Motor neuron (in vitro differentiated cells): ENCODE measurements at regions not wholly inside any gene's neighbourhood (a gene's known extent, or its start where the extent isn't known, plus 50 kb on each side); places are given as distances from the start of the nearest gene placed in this dataset.
A peak's percentile ranks its signal among the peaks of the same experiment; 100 is the strongest.

Experiments
- ATAC-seq, 8 experiments: fragments of 200-7000 bp; cut with Tn5 transposase; replicated peaks in 6 of 8; 2 replicates each; pipeline ENCODE4 v1.8.0; 2021; ENCODE audit warnings: mild to moderate bottlenecking in 8 of 8, moderate library complexity in 8 of 8
- H3K27ac ChIP-seq, 2 donors: fragments of 250-450 bp; sonication (Bioruptor Pico); 2 replicates each; pipeline ENCODE4 v1.9.0; 2021; ENCODE audit warnings: antibody characterized with exemption in 2 of 2, mild to moderate bottlenecking in 2 of 2, moderate library complexity in 1 of 2
- H3K4me1 ChIP-seq, 2 donors: fragments of 250-450 bp; sonication (Bioruptor Pico); replicated peaks in 1 of 2; 2 replicates each; pipeline ENCODE4 v1.6.1; 2021; ENCODE audit warnings: antibody characterized with exemption in 2 of 2, mild to moderate bottlenecking in 2 of 2, moderate library complexity in 1 of 2
- H3K4me3 ChIP-seq, 5 donors: fragments of 250-450 bp; sonication (Bioruptor Pico); 2 replicates each; pipeline ENCODE4 v1.9.0; 2021; ENCODE audit warnings: antibody characterized with exemption in 5 of 5, mild to moderate bottlenecking in 5 of 5, moderate library complexity in 4 of 5
- WGBS, 10 experiments: fragments of 450-650 bp; shearing (Covaris generic); methylation state at CpG; one replicate each; pipeline ENCODE4 v1.0.0; 2022; 5-methylcytosine and 5-hydroxymethylcytosine counted together
- in situ Hi-C, 9 experiments: fragments of 400-800 bp; cut with MboI; loops; one replicate each; pipeline ENCODE4 v1.15.0; 2021; ENCODE audit warnings: low sequenced_read_pairs in 9 of 9, low pct_unique_long_range_greater_than_20kb in 2 of 9; ENCODE audit not compliant: unreplicated experiment in 9 of 9

GRCh38 chr2:198456418-198456817 is 652.0 kb downstream of the PLCL1 start:
- H3K27ac ChIP-seq = no peak overlapping the region
- H3K4me1 ChIP-seq = no peaks in the 10 kb centered on the region
- ATAC-seq = no peak
- H3K4me3 ChIP-seq = no peak overlapping the region
- 22 to 75% (median 62%) methylated on average over 1 to 2 of the region's 2 CpGs for WGBS, 10 experiments
- in situ Hi-C loops = no loop called here

GRCh38 chr2:198453866-198454265 is 649.5 kb downstream of the PLCL1 start:
- Histone ChIP-seq H3K4me3 (no peak overlapping the region), H3K27ac (no peak overlapping the region), H3K4me1 (no peaks in the 10 kb centered on the region)
- WGBS, 10 experiments = 58 to 100% (median 76%) methylated on average over 2 of the region's 2 CpGs; no CpG with 5 or more reads in 3 of the 10 experiments
- in situ Hi-C loops = no loop called here
- no peak for ATAC-seq

- 13 to 100% (median 57%) methylated on average over 1 of the region's 1 CpG; no CpG with 5 or more reads in 1 of the 10 experiments for WGBS, 10 experiments
- no peak for ATAC-seq
- no peak overlapping the region for H3K4me3 ChIP-seq
- H3K27ac ChIP-seq = no peak overlapping the region
- in situ Hi-C loops = no loop called here
- H3K4me1 ChIP-seq = no peaks in the 10 kb centered on the region
These were observed 647.9 kb downstream of the PLCL1 start for GRCh38 chr2:198452327-198452726.

DNA sequence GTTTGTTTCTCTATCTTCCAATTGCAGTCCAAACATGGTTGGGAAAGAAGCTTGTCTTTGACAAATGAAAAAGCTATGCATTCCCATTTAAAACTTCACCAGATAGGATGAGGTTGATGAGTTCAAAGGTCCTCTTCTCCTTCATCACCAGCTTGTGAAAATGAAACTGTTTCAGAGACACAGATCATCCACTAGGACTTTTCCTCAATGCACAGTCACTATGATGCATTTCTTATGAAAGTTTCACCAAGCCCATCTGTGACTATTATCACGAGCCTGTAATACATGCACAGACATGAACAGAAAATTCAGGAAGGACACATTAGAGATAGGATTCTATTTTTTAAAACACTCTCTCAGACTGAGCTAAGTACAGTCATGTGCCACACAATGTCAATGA is 644.4 kb downstream of the PLCL1 start:
- 60 to 100% (median 85%) methylated on average over 1 of the region's 1 CpG; no CpG with 5 or more reads in 4 of the 10 experiments for WGBS, 10 experiments
- H3K4me3 ChIP-seq = no peak overlapping the region
- no peaks in the 10 kb centered on the region for H3K4me1 ChIP-seq
- in situ Hi-C loops = no loop called here
- peak in 2 of 8 experiments; percentile 31 to 54 for ATAC-seq
- no peak overlapping the region for H3K27ac ChIP-seq

- in situ Hi-C loops = no loop called here
- H3K4me3 ChIP-seq = no peak overlapping the region
- 63 to 100% (median 83%) methylated on average over 1 to 2 of the region's 2 CpGs; no CpG with 5 or more reads in 4 of the 10 experiments for WGBS, 10 experiments
- ATAC-seq = no peak
- H3K27ac ChIP-seq = no peak overlapping the region
- no peaks in the 10 kb centered on the region for H3K4me1 ChIP-seq
These were observed 640.5 kb downstream of the PLCL1 start for GRCh38 chr2:198444800-198445287.

GRCh38 chr2:198441901-198442300 is 637.5 kb downstream of the PLCL1 start:
- Histone ChIP-seq H3K4me1 (no peaks in the 10 kb centered on the region), H3K4me3 (no peak overlapping the region), H3K27ac (no peak overlapping the region)
- in situ Hi-C loops = no loop called here
- ATAC-seq = peak in 2 of 8 experiments; percentile 32 to 46

DNA sequence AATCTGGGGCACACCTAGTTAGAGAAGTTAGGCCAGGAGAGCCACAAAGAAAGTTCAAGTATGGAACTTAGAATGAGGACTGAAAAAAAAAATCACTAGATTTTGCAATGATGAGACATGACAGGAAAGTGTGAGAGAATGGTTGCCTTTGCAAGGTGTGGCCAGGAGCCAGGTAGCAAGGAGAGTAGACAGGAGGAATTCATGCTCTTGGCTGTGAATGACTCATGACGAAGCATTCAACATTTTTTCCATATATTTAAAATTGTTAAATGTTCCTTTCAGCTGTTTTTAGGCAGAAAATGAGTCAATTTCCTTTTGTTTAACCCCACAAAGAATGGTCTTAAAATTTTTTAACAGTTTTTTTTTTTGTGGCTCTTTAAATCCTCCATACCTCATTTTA is 636.9 kb downstream of the PLCL1 start:
- no peaks in the 10 kb centered on the region for H3K4me1 ChIP-seq
- ATAC-seq = peak in 2 of 8 experiments; percentile 48 to 83
- H3K4me3 ChIP-seq = no peak overlapping the region
- 0 to 91% (median 59%) methylated on average over 1 of the region's 1 CpG; no CpG with 5 or more reads in 6 of the 10 experiments for WGBS, 10 experiments
- no peak overlapping the region for H3K27ac ChIP-seq
- in situ Hi-C loops = no loop called here

DNA sequence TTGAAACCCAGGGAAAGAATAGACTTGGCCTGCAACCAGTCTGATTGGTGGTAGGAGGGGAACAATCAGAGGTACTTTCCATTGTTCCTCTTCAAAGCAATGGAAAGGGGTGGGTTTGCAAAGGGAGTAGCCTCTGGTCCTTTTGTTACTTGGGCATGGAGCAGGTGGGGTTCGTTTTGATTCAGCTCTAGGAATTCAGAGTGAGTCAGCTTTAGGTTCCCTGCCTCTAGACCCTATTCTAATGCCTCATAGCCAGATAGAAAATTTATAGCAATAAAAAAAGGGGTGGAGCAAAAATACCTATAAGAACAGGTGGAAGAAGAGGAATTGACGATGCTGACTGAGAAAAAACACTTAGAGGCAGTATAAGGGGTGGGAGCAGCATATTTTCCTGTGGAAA is 636.4 kb downstream of the PLCL1 start:
- ATAC-seq = peak in 1 of 8 experiments; percentile 78
- in situ Hi-C loops = no loop called here
- no peak overlapping the region for H3K27ac ChIP-seq
- H3K4me3 ChIP-seq = no peak overlapping the region
- no peaks in the 10 kb centered on the region for H3K4me1 ChIP-seq
- WGBS, 10 experiments = 7 to 100% (median 38%) methylated on average over 1 to 2 of the region's 2 CpGs; no CpG with 5 or more reads in 3 of the 10 experiments

- H3K4me1 ChIP-seq = no peaks in the 10 kb centered on the region
- 14 to 100% (median 78%) methylated on average over 1 of the region's 1 CpG; no CpG with 5 or more reads in 2 of the 10 experiments for WGBS, 10 experiments
These were observed 633.9 kb downstream of the PLCL1 start for GRCh38 chr2:198438331-198438730.

GRCh38 chr2:198424112-198424511 is 619.7 kb downstream of the PLCL1 start:
- WGBS, 10 experiments = 0 to 100% (median 60%) methylated on average over 1 of the region's 1 CpG
- Histone ChIP-seq H3K27ac (no peak overlapping the region), H3K4me1 (no peaks in the 10 kb centered on the region), H3K4me3 (no peak overlapping the region)
- no peak for ATAC-seq
- in situ Hi-C loops = no loop called here

More at GRCh38 chr2:198438331-198438730, 633.9 kb downstream of the PLCL1 start:
- H3K27ac ChIP-seq = no peak overlapping the region
- no peak overlapping the region for H3K4me3 ChIP-seq
- ATAC-seq = no peak
- in situ Hi-C loops = no loop called here

- Histone ChIP-seq H3K4me3 (no peak overlapping the region), H3K27ac (no peak overlapping the region), H3K4me1 (no peaks in the 10 kb centered on the region)
- in situ Hi-C loops = no loop called here
- no peak for ATAC-seq
- 60 to 100% (median 100%) methylated on average over 1 to 3 of the region's 3 CpGs; no CpG with 5 or more reads in 1 of the 10 experiments for WGBS, 10 experiments
These were observed 613.4 kb downstream of the PLCL1 start for GRCh38 chr2:198417836-198418235.

DNA sequence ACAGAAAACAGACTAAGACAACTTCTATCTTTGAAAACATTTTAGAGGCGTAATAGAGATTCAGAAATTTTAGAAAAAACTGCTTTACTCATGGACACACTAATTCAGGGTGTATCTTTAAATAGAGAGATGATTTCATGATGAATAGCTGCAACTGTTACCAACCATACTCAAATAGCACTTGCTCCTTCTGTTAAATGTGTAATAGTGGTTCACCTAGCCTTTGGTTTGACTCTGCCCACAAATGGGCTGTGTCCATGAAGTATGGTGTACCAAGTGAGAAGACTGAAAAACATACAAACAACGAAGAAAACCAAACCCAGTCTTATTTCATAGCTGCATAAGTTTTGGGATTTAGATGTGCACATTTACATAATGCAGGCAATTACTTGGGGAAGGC is 610.6 kb downstream of the PLCL1 start:
- Histone ChIP-seq H3K4me1 (no peaks in the 10 kb centered on the region), H3K4me3 (no peak overlapping the region), H3K27ac (no peak overlapping the region)
- WGBS, 10 experiments = 0 to 100% (median 80%) methylated on average over 1 to 2 of the region's 2 CpGs; no CpG with 5 or more reads in 1 of the 10 experiments
- in situ Hi-C loops = no loop called here
- no peak for ATAC-seq

DNA sequence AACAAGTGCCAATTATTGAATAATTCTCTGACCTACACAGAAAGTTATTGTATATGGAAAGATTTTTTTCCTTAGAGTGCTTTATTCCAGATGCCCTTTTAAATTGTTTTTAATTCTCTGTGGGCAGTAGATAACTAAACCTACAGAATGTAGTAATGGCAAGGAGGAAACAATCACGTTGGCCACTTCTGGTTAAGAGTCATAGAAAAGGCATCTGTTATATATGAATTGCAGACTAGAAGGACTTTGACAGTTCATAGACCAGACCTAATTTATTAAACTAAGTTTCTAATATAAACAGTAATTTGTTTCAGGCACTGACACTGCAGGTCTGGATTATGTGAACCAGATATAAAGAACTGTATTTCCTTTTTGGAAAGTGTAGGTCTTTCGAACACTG is 607.5 kb downstream of the PLCL1 start:
- H3K4me3 ChIP-seq = no peak overlapping the region
- ATAC-seq = no peak
- WGBS, 10 experiments = 10 to 100% (median 84%) methylated on average over 1 to 2 of the region's 2 CpGs; no CpG with 5 or more reads in 1 of the 10 experiments
- no peak overlapping the region for H3K27ac ChIP-seq
- H3K4me1 ChIP-seq = no peaks in the 10 kb centered on the region
- in situ Hi-C loops = no loop called here

- Histone ChIP-seq H3K4me1 (no peaks in the 10 kb centered on the region), H3K4me3 (no peak overlapping the region), H3K27ac (no peak overlapping the region)
- WGBS, 10 experiments = 17 to 88% (median 67%) methylated on average over 1 to 6 of the region's 6 CpGs; no CpG with 5 or more reads in 1 of the 10 experiments
- in situ Hi-C loops = no loop called here
- ATAC-seq = no peak
These were observed 603.8 kb downstream of the PLCL1 start for GRCh38 chr2:198408171-198408570.
